ENCODE measurements at regions not wholly inside any gene's neighbourhood (a gene's known extent, or its start where the extent isn't known, plus 50 kb on each side); places are given as distances from the start of the nearest gene placed in this dataset.

GRCh38 chr12:75705749-75706711 lies 194.6 kb upstream of the KRR1 start (continued):
- TF ChIP-seq ZNF462 (CRISPR knock-in tag; IDR thresholded peaks at IDR 0.05) (no peak), EZH2phosphoT487 (IDR thresholded peaks at IDR 0.05; ENCODE audit: unreplicated experiment) (no peak), NANOG (IDR thresholded peaks at IDR 0.05; ENCODE audit: borderline replicate concordance) (no peak), JUNB (IDR thresholded peaks at IDR 0.05; ENCODE audit: unreplicated experiment) (no peak), ZNF331 (CRISPR knock-in tag; IDR thresholded peaks at IDR 0.05; ENCODE audit: low read depth) (no peak), ZNF114 (CRISPR knock-in tag; IDR thresholded peaks at IDR 0.05) (no peak), POLR2AphosphoS5 (IDR thresholded peaks at IDR 0.05; ENCODE audit: low read depth) (no peak), EZH2 (IDR thresholded peaks at IDR 0.05; ENCODE audit: low read depth, unreplicated experiment) (no peak), STAT1 (IDR thresholded peaks at IDR 0.05; ENCODE audit: unreplicated experiment) (no peak), ETS1 (IDR thresholded peaks at IDR 0.05) (no peak)

Measured in GM23338 (cell line).